HepG2 (cell line): ENCODE measurements at regions not wholly inside any gene's neighbourhood (a gene's known extent, or its start where the extent isn't known, plus 50 kb on each side); places are given as distances from the start of the nearest gene placed in this dataset.

ENCODE experiments used
- ATAC-seq: fragments of 200-7000 bp; cut with Tn5 transposase; 3 replicates; pipeline ENCODE4 v1.9.1; 2020; ENCODE audit warnings: mild to moderate bottlenecking, moderate library complexity
- BruUV-seq: library from RNA; stranded (reverse); fragments of 400-500 nt; replicated peaks from 2 replicates; lab custom pipeline; 2021; lab: Mats Ljungman, UMichigan
- CTCF ChIA-PET: fragments of 300-600 bp; formaldehyde crosslinking; extraction: SDS; loops from one replicate; lab custom pipeline; 2021; ENCODE audit warnings: low total read pairs, inconsistent platforms, low intra/inter-chr PET ratio; lab: Yijun Ruan, JAX
- POLR2A ChIA-PET: fragments of 350-600 bp; sonication (Branson Sonifier 250); formaldehyde crosslinking; loops from one replicate; lab custom pipeline; 2020; ENCODE audit warnings: antibody characterized with exemption, inconsistent platforms; lab: Yijun Ruan, JAX
- DNase-seq: peaks from one replicate; pipeline ENCODE4 v3.0.0-alpha.2; 2015; ENCODE audit warnings: low spot score
- FAIRE-seq: peaks from 3 replicates; lab custom pipeline; 2011; peaks lifted over from hg19 to GRCh38; lab: Jason Lieb, UNC
- H2AFZ ChIP-seq: one replicate; pipeline ENCODE4 v1.6.1; 2011; ENCODE audit warnings: low read length, inconsistent platforms
- H3K27ac ChIP-seq: fragments of 300-600 bp; 3 replicates; pipeline ENCODE4 v1.8.0; 2011; ENCODE audit warnings: mixed run types, mild to moderate bottlenecking, mixed read lengths, low read length, inconsistent platforms; ENCODE audit not compliant: insufficient read depth; ENCODE audit errors: extremely low read length
- H3K27me3 ChIP-seq, 2 experiments: fragments of 200-600 bp in 1 of 2; 2 replicates in 1 of 2; 3 replicates in 1 of 2; pipeline versions ENCODE4 v1.6.0 to v1.8.0; 2011; ENCODE audit warnings: low read length in 2 of 2, mild to moderate bottlenecking in 2 of 2, moderate library complexity in 2 of 2, inconsistent platforms in 1 of 2; ENCODE audit not compliant: insufficient read depth in 2 of 2, control insufficient read depth in 1 of 2
- H3K36me3 ChIP-seq, 2 experiments: fragments of 200-600 bp in 1 of 2; replicated peaks in 1 of 2; 2 replicates in 1 of 2; 3 replicates in 1 of 2; pipeline versions ENCODE4 v1.5.1 to v1.8.0; 2011; ENCODE audit warnings: low read length in 2 of 2, inconsistent platforms in 1 of 2; ENCODE audit not compliant: insufficient read depth in 2 of 2, control insufficient read depth in 1 of 2
- H3K4me1 ChIP-seq: 2 replicates; pipeline ENCODE4 v1.5.1; 2012; ENCODE audit warnings: low read length, inconsistent platforms; ENCODE audit not compliant: insufficient read depth
- H3K4me2 ChIP-seq: 2 replicates; pipeline ENCODE4 v1.6.0; 2011; ENCODE audit warnings: low read depth, low read length, inconsistent platforms
- H3K4me3 ChIP-seq, 3 experiments: fragments of 200-600 bp in 1 of 3; sonication (generic), shearing (Covaris generic) in 1 of 3; replicated peaks in 1 of 3; 2 replicates each; pipeline ENCODE4 v1.5.1; 2011 to 2016; ENCODE audit warnings: low read length in 3 of 3, inconsistent platforms in 2 of 3, low read depth in 2 of 3, mild to moderate bottlenecking in 2 of 3, control low read depth in 1 of 3, mixed read lengths in 1 of 3; ENCODE audit not compliant: insufficient read depth in 1 of 3
- H3K79me2 ChIP-seq: one replicate; pipeline ENCODE4 v1.6.1; 2011; ENCODE audit warnings: low read length, inconsistent platforms; ENCODE audit not compliant: insufficient read depth
- H3K9ac ChIP-seq: 2 replicates; pipeline ENCODE4 v1.6.0; 2011; ENCODE audit warnings: mild to moderate bottlenecking, low read depth, low read length, inconsistent platforms; ENCODE audit not compliant: insufficient read depth
- H3K9me3 ChIP-seq: 2 replicates; pipeline ENCODE4 v1.5.1; 2012; ENCODE audit warnings: mild to moderate bottlenecking, low read length
- H4K20me1 ChIP-seq: 2 replicates; pipeline ENCODE4 v1.6.0; 2011; ENCODE audit warnings: inconsistent platforms, mild to moderate bottlenecking, low read length, moderate library complexity; ENCODE audit not compliant: insufficient read depth
- ARNT2 ChIP-seq: sonication (generic); formaldehyde crosslinking; IDR thresholded peaks from 2 replicates; pipeline ENCODE4 v1.8.0; 2022; ENCODE audit warnings: mild to moderate bottlenecking, low read depth, missing genetic modification reagents, moderate library complexity
- ATRX ChIP-seq: sonication (generic); formaldehyde crosslinking; IDR thresholded peaks from 2 replicates; pipeline ENCODE4 v1.4.0; 2020; ENCODE audit warnings: missing genetic modification reagents, borderline replicate concordance
- ETV5 ChIP-seq: IDR thresholded peaks from 2 replicates; pipeline ENCODE4 v1.6.1; 2018; ENCODE audit warnings: missing biosample characterization, missing genetic modification reagents, inconsistent platforms, borderline replicate concordance
- KDM5A ChIP-seq: fragments of 200-600 bp; sonication (generic); IDR thresholded peaks from 2 replicates; pipeline ENCODE4 v1.7.0; 2018; ENCODE audit warnings: antibody characterized with exemption, mild to moderate bottlenecking, low read length, borderline replicate concordance
- MAFG ChIP-seq: sonication (generic); formaldehyde crosslinking; IDR thresholded peaks from 2 replicates; pipeline ENCODE4 v1.5.1; 2020; ENCODE audit warnings: mild to moderate bottlenecking, missing genetic modification reagents
- NFE2L1 ChIP-seq: sonication (generic); formaldehyde crosslinking; IDR thresholded peaks from 2 replicates; pipeline ENCODE4 v1.4.0; 2020; ENCODE audit warnings: missing genetic modification reagents, mild to moderate bottlenecking, borderline replicate concordance
- NFYC ChIP-seq: IDR thresholded peaks from 2 replicates; pipeline ENCODE4 v1.6.1; 2016; ENCODE audit warnings: missing genetic modification reagents, missing compliant biosample characterization
- PCBP2 ChIP-seq: fragments of 200-400 bp; formaldehyde crosslinking; optimal IDR thresholded peaks from 2 replicates; pipeline ENCODE3; 2018; ENCODE audit warnings: low read length, low read depth; ENCODE audit not compliant: poor library complexity, severe bottlenecking
- SOX5 ChIP-seq: IDR thresholded peaks from 2 replicates; pipeline ENCODE4 v1.6.1; 2016; ENCODE audit warnings: borderline replicate concordance
- ZNF260 ChIP-seq: sonication (generic); formaldehyde crosslinking; IDR thresholded peaks from 2 replicates; pipeline ENCODE4 v1.4.0; 2020; ENCODE audit warnings: missing genetic modification reagents, low read depth, mild to moderate bottlenecking, borderline replicate concordance
- ZSCAN31 ChIP-seq: sonication (generic); formaldehyde crosslinking; IDR thresholded peaks from 2 replicates; pipeline ENCODE4 v1.5.0; 2020; ENCODE audit warnings: low read depth, mild to moderate bottlenecking, missing genetic modification reagents
- WGBS: methylation state at CpG from one replicate; pipeline ENCODE4 v1.1.6; 2017; ENCODE audit warnings: low lambda C conversion rate; 5-methylcytosine and 5-hydroxymethylcytosine counted together
- in situ Hi-C: cut with HindIII; loops from 2 replicates; pipeline ENCODE4 v1.10.0; 2017; ENCODE audit warnings: low pct_unique_long_range_greater_than_20kb; ENCODE audit not compliant: extremely low pct_ligation_motif_present
- intact Hi-C: fragments of 100-400 bp; cut with micrococcal nuclease; formaldehyde crosslinking; loops from one replicate; pipeline ENCODE4 v1.10.0; 2022; ENCODE audit not compliant: unreplicated experiment
- TF ChIP-seq, protein P1 (sequence below): fragments of 450-650 bp; IDR thresholded peaks from 2 replicates; pipeline ENCODE4 v1.6.1; 2017; ENCODE audit warnings: mild to moderate bottlenecking

- TF ChIP-seq NFE2L1 (CRISPR knock-in tag) (no peak), ETV5 (CRISPR knock-in tag) (no peak), ARNT2 (CRISPR knock-in tag) (no peak), ATRX (CRISPR knock-in tag) (no peak), ZSCAN31 (CRISPR knock-in tag) (no peak)
Measured at GRCh38 chr7:46664453-46664852, 743.4 kb upstream of the IGFBP3 start (continued).

GRCh38 chr7:46663025-46663424 is 742.0 kb upstream of the IGFBP3 start:
- Histone ChIP-seq H3K4me2 (no peak overlapping the region), H3K4me3 (no peak overlapping the region), H2AFZ (no peak overlapping the region), H3K36me3 (no peaks in the 10 kb centered on the region)
- in situ Hi-C loops = no loop called here
- CTCF ChIA-PET = no interaction called here
- WGBS = 9% methylated on average over 3 of the region's 3 CpGs
- TF ChIP-seq KDM5A = no peak
- TF ChIP-seq NFYC = no peak
- TF ChIP-seq, protein P1, sequence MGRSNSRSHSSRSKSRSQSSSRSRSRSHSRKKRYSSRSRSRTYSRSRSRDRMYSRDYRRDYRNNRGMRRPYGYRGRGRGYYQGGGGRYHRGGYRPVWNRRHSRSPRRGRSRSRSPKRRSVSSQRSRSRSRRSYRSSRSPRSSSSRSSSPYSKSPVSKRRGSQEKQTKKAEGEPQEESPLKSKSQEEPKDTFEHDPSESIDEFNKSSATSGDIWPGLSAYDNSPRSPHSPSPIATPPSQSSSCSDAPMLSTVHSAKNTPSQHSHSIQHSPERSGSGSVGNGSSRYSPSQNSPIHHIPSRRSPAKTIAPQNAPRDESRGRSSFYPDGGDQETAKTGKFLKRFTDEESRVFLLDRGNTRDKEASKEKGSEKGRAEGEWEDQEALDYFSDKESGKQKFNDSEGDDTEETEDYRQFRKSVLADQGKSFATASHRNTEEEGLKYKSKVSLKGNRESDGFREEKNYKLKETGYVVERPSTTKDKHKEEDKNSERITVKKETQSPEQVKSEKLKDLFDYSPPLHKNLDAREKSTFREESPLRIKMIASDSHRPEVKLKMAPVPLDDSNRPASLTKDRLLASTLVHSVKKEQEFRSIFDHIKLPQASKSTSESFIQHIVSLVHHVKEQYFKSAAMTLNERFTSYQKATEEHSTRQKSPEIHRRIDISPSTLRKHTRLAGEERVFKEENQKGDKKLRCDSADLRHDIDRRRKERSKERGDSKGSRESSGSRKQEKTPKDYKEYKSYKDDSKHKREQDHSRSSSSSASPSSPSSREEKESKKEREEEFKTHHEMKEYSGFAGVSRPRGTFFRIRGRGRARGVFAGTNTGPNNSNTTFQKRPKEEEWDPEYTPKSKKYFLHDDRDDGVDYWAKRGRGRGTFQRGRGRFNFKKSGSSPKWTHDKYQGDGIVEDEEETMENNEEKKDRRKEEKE = no peak
- TF ChIP-seq MAFG (CRISPR knock-in tag) = no peak
- TF ChIP-seq ZNF260 (CRISPR knock-in tag) = no peak
- TF ChIP-seq PCBP2 = no peak
- no peak for TF ChIP-seq SOX5 (CRISPR knock-in tag)
- TF ChIP-seq, all 625 proteins: peak for 0
- H3K4me1 ChIP-seq = no peaks in the 10 kb centered on the region
- H3K9me3 ChIP-seq = no peaks in the 10 kb centered on the region
- intact Hi-C loops = no loop called here
- H3K27ac ChIP-seq = no peak overlapping the region
- no peaks in the 10 kb centered on the region for H3K27me3 ChIP-seq
- no peaks in the 10 kb centered on the region for H4K20me1 ChIP-seq
- DNase-seq (no peak), ATAC-seq (no peak), FAIRE-seq (no peak)
- no TSS peak for BruUV-seq
- POLR2A ChIA-PET = no interaction called here
- H3K79me2 ChIP-seq = no peaks in the 10 kb centered on the region
- no peak overlapping the region for H3K9ac ChIP-seq
